Activated T-cell treated with anti-CD3 and anti-CD28 coated beads for 48 hours (primary cell): ENCODE measurements at regions not wholly inside any gene's neighbourhood (a gene's known extent, or its start where the extent isn't known, plus 50 kb on each side); places are given as distances from the start of the nearest gene placed in this dataset.
"Not testable (repeated sequence)": the region's sequence is repeated elsewhere in the genome, so short reads cannot be mapped to it uniquely, and the experiment has no call there.

ENCODE experiments used
- DNase-seq: peaks from one replicate; pipeline ENCODE4 v3.0.0-alpha.2; 2020; ENCODE audit warnings: low read depth

DNA sequence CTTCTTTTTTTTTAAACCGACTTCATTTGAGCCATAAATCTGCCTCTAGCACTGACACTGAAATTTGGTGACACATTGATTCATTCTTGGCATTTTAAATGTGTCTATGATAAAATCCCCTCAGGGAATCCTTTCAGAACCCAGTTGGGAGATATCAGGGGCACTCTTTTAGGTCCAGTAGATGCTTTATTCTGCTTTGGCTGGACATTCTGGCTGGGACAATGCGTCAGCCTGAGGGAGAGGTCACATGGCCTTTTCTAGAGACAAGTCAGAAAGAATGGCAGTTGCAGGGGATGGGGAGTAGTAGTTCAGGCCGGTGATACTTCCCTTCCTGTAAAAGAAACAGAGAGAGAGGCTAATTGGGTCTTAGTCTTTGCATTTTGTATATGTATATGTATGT is 63.1 kb downstream of the TRIM43 start:
- not testable (repeated sequence) for DNase-seq

DNA sequence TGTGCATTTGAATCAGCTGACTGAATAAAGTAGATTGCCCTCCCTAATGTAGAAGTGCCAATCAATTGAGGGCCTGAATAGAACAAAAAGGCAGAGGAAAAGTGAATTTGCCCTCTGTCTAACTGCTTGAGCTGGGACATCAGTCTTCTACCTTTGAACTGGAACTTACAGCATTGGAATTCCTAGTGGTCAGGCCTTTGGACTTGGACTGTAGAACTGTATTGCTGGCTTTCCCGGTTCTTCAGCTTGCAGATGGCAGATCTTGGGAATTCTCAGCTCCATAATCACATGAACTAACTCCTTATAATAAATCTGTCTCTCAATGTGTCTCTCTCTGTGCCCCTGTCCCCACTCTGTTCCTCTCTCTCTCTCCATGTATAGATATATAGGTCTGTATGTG is 64.8 kb downstream of the TRIM43 start:
- not testable (repeated sequence) for DNase-seq

DNA sequence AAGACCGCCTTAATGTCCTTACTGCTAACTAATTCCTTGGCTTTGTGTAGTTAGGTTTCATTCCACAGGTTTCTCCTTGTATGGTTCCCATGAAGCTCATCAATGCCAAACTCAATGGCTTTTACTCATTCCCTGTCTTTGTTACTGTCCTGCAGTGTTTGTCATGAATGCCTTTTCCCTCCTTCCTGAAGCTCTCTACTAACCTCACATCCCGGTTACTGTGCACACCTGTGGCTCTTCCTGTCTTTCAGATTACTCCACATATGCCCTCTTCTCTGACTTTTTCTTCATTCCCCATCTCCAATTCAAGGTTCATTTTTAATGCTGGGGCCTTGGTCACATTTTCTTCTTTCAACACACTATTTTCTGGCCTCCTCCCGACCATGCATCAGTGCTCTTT is 66.1 kb downstream of the TRIM43 start:
- DNase-seq, result not testable (repeated sequence)

DNA sequence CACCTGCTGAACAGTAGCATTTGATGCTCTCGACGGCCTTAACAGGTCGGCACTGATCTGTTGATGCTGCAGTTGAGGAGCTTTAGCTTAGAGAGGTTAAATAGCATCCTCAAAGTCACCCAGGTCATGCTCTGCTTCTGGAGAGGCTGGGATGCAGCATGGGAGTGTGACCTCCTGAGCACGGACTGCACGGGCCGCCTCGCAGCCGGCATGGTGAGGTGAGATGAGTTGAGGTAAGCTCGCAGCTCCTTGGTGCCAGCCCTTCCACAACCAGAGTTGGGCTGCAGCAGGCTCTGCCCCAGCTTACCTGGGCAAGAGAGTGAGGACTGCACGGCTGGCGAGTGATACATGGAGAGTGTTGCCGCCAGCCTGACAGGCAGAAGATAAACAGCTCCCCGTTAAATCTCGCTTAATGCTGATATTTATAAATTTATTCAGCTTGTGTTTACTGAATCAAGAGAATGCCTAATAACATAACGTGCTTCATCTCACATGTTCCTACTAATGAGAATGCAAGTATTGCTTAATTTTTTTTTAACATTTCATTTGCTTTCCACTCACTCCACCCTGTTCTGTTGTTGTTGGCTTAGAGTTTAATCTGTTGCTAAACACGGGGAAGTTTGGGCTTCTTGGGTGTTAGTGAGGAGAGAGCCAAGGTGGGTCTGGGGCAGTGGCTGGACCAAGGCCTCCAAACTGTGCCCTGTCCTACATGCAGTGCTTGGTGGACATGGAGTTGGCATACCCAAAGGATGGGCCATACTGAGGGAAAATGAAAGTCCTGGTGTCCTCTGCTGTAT is 69.2 kb downstream of the TRIM43 start:
- DNase-seq, result not testable (repeated sequence)

DNA sequence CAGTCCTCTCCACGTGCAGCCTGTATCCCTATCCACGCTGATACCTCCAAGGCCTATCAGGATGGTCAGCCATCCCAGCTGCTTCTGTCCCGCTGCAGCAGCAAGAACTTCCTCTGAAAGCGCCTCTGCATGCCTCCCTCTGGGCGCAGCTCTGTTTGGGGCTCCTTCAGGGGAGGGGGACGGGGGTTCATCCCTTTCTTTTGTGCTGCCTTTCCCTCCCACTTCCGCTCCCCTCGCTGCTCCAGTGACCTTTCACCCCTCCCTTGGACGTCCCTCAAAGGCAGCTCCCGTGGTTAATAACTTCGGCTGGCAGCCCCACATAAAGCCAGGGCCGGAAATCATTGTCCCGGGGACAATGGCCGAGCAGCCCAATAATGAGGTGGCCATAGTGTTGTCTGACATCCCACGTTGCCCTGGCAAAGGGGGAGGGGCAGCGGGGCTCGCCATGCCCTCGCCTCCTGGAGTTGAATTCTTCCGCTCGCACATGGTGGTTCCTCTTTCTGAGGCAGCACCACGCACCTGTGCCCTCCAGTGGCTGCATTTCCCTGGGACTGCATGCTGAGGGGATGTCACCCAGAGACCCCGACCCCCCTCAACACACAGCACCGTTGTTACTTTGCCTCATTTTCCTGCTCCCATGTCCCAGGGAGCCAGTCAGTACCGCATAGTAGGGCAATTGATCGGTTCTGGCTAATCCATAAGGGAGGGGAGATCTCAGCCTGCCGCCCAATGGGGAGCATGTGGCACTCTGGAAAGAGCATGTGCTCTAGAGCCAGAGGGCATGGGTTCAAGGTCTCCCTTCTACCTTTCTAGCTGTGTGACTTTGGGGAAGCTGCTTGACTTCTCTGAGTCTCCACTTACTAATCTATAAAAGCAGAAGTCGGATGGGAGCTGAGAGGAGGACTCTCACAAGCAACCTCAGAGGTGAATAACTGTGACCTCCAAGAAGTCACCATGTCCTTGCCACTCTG is 72.0 kb downstream of the TRIM43 start:
- not testable (repeated sequence) for DNase-seq

DNA sequence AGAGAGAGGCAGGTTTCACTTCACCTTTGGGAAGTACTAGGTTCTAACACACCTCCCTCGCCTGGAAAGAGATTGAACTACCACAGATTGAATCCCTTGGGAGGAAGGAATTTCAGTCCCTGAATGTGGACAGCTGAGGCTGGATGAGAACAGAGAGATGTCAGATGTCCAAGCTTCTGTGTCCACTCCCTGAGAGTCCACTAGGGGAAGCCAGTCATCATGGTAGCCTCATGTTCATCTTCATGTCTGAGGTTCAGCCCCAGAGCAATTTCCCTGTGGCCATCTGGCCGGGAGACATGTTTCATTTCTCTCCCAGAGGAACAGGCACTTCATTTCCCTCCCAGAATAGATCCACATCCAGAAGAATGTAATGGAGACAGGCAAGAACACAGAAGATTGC is 74.8 kb downstream of the TRIM43 start:
- not testable (repeated sequence) for DNase-seq

DNA sequence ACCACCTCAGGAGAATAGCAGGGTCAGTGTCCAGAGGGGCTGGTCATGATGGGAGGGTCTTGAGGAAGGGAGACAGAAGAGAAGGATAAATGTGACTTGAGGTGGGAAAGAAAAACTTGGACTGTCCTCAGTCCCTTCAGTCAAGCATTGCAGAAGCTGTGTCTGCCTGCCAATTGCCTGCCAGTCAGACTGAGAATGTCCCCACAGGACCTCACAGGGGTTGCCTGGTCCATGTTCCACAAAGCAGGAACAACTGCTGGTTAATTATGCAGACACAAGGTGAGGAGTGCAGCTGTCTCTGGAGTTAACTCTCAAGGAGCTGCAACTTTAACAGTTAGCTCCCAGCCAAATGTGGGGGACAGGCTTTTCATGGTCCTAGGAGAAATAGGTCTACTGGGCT is 75.7 kb downstream of the TRIM43 start:
- DNase-seq, result no peak

DNA sequence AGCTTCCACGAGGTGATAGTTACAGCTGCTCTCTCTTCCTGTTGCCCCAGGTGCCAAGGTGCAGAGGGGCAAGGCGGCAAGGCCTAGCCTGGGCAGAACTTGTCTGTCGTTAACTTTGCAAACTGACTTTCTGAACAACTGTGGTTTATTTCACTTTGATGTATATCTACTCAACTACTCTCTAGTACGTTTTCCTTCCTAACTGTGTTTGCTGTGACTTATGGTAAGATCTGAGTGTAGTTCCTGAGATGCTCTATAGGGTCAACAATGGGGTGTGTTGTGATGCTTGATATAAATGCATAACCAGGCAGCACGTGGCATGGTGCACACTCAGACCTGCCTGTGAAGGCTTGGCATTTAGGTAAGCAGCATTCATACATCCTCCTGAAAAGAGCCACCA is 77.1 kb downstream of the TRIM43 start:
- DNase-seq, result not testable (repeated sequence)

DNA sequence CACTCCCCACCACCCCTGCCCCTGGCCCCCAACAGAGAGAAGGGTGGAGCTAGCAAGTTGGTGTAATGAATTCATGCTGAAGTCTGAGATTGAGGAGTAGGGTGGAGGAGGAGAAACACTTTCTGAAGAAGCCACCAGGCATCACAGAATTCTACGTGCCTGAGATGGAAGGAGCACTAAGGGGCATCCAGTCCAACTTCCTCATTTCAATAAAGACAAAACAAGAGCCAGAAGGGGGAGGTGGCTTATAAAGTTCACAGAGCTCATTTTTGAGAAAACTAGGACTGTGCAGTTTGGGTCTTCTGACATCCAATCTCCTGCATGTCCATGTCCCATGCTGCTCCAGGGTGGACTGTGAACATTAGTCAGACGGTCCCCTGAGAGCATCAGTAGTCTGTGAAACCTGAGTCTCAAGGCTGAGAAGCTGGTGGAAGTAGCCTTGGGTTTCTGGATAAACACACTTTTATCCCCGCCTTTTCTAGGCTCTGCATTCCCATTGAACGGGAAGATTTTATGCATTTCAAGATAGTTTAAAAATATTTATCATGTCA is 77.7 kb downstream of the TRIM43 start:
- DNase-seq, result no peak

DNA sequence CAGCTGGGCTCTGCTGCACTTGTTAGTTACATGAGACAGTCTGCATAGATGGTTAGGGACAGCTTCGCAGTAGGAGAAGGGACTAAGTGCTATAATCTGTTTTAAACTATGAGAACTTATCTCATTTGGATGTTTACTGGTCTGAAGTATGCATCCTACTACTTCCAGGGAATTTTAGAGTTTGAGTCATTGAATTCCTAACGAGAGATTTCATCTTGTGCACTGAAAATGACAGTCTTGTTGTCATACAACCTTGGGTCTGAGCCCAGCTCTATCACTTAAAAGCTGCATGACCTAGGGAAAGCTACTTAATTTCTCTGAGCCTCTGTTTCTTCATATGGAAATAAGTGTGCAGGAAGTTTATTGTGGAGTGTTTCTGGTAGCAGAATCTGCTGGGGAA is 78.4 kb downstream of the TRIM43 start:
- DNase-seq, result no peak

DNA sequence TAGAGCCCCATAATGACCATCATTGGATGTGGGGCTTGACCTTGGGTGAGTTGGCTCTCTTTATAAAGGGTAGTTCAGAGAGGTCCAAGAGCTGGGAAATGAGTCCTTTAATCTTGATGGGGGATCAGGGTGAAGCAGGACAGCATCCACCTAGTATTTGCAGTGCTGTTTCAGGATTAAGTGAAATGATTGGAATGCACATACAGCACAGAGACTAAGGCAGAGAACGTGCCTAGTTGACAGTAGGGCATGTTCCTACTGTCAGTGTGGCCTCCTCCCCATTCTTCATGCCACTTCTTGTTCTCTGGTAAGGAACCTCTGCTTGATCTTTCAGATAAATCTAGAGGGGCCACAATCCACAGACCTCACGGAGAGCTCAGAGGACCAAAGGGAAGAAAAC is 78.9 kb downstream of the TRIM43 start:
- no peak for DNase-seq

DNA sequence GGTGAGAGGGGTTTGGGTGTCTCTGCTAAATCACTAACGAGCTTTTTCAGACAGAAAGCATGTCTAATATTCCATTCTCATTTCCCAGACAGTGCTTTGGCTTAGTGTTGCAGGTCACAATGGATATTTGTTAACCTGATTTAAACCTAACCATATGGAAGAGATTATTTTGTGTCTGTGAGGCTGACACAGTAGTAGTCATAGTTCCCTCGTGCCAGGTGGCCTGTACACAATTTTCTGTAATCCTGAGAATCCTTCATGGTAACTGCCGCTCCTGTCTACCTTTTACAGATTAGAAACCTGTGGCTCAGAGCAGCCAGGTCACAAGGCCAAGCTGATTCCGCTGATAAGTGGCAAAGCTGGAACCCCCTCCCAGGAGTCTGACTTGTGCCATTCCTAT is 79.4 kb downstream of the TRIM43 start:
- not testable (repeated sequence) for DNase-seq

DNA sequence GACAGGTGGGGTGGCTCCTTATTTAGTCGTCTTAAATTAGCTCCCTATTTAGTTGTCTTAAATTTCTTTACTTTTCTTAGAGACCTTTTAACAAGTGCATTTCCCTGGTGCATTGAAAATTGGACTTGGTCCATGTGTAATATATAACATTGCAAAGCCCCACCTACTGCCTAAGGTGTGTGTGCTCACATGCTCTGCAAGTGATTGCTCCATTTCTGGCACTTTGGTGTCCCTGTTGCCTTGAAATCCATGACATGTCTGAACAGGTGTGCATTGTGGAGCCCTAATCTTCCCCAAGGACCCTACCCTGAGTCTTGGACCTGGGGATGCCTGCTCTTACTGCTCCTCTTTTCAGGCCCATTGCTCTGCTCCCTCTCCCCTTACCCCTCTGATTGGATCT is 80.2 kb downstream of the TRIM43 start:
- DNase-seq, result not testable (repeated sequence)

DNA sequence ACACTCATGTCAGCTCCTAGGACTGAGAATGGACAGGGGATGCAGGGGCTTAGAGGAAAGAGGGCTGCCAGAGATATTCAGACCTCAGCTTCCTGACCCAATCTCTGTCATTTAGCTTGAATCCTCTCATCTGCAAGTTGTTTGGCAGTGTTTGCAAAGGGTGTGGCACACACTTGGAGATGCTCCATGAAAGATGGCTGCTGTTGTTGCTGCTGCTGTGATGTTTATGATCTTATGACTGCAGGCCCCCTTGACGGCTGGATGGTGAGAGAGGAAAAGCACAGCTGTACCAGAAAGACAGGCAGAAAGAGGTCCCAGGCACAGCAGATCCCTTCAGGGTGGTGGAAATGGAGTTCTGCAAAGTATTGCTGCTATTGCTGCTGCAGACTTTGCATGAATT is 80.7 kb downstream of the TRIM43 start:
- DNase-seq, result not testable (repeated sequence)

DNA sequence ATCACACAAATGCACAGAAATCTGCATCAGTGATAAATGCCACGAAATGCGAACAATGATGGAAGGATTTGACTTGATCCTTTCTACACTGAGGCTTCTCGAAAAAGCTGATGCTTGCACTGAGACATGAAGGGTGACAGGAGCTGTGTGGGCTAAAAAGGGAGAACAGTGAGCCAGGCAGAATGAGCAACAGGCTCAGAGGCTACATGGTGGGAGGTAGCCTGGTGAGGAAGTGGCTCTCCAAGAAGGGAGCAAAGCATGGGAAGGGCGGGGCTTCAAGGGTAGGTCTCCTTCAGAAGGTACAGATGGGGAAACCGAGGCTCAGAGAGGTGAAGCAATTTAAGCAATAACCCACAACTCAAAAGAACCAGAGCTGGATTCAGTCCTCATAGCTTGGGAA is 82.4 kb downstream of the TRIM43 start:
- no peak for DNase-seq

DNA sequence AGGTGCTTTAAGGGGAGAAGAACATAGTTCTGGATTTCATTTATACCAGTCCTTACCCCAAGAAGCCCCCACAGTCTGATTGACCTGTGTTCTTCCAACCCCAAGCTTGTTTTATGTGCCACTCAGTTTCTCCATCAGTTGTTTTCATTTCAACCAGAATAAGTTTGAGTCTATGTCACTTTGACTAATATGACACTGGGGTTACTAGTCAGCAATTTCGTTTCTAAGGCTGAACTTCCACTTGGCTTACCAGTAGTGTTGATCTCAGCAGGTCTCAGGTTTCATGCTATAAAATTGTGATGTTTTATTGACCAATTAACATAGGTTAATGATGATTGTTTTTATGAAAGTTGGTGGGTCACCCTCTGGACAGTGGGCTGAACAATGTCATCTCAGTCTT is 84.8 kb downstream of the TRIM43 start:
- not testable (repeated sequence) for DNase-seq

DNA sequence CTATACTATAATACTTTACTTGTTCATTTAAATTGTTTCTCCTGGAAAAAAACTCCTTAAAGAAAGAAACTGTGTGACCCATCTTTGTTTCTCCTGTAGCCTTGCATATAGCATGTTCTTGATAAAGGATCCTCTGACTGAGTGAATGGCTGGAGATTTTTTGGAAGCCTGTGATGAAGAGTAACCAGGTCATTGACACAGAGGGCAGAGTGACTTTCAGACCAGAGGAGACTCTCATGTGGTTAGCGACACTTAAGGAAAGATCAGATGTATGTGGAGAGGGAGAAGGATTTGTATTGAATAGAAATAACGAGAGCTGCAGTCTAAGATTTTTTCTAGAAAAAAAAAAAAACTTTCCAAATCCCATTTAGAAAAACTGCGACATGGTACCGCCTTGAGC is 85.5 kb downstream of the TRIM43 start:
- DNase-seq, result no peak

DNA sequence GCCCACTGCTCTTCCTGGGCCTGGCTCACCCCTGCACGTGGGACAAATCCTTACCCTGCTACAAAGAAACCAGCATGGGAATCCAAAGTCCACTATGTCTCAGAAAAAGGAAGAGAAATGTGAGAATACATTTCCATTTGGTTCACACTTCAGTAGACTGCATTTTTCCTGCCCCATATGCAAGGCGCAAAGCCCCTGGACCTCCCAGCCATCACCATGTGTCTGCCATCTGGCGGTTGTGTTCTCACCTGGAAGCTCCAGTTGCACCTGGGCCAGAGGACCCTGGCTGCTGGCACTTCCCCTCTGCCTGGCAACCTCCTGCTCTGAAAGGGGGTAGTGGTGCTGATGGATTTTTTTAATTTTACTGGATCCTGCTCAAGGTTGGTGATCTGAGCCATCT is 86.0 kb downstream of the TRIM43 start:
- DNase-seq, result not testable (repeated sequence)

DNA sequence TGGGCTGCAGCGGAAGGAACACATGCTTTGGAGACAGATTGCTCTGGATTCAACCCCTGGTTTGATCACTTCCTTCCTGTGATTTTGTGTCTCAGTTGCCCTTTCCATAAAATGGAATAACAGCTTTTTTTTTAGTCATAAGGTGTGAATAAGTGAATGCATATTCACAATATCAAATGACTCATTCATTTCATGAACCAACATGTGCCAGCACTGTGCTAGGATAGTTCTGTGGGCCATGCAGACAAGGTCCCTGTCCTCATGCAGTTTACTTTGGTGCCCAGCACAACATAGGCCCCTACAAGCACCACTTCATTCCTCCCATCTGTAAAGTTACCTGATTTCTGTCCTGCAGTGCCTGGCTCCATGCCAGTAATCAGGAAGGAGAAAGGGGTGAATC is 89.4 kb downstream of the TRIM43 start:
- not testable (repeated sequence) for DNase-seq

DNA sequence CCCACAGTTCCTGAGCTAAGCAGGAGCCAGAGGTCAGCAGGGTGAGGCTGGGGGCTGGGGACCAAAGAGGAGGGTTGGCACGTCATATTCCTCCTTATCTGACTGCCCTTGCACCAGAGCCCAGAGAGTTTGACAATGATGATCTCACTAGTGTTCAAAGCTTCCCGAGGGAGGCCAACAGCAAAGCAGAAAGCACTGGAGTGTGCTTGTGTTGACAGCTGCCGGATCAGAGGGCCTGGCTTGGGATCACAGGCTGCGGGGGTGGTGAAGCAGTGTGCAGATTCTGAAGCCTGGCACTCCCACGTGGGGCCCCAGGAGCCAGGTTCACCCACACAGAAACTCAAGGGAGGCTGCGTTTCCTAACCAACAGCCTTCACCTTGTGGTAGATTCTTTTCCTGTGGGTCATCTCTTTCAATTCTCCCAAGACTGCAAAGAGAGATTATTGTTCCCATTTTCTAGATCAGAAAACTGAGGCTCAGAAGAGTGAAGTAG is 89.8 kb downstream of the TRIM43 start:
- not testable (repeated sequence) for DNase-seq

DNA sequence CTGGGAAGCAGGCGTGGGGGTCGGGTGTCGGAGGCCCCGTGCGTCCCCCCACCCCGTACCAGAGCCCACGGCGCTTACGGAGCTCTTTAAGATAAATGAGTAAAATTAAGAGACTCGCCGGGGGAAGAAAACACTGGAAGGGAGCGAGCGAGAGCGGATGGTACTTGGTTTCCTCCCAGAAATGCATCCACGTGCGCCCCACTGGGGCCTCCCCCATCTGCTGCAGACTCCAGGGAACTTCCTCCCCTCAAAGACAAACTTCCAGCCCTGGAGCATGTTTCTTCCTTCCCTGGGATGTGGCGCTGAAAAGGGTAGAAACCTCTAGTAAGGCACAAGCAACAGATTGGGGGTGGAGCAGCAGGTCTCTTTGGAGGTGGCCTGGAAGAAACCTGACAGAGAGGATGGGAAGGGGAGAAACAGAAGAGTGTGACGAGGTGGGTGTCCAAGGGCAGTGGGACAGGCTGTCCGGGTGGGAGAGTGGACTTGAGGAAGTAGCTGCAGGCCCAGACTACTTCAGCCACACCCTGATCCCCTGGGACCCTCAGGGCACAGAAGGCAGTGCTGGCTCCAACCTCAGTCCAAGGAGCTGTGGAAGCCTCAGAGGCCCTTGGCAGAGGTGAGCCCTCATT is 91.2 kb downstream of the TRIM43 start:
- DNase-seq, result not testable (repeated sequence)

DNA sequence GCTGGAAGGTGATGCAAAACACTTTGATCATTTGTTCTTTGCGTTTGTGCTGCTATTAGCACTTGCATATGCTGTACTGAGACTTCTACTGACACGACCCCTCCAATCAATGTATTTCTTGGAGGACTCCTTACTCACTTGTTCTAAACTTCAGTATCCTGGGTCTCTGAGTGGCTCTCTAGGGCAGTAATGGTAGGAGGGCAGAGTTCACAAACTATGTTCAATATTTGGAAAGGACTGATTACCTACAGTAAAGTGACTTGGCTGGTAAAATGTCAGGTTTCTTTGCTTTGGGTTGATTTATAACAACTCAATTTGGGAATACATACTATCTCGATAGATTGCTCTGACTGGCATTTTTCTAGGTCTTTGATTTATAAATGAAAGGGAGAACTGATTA is 93.7 kb downstream of the TRIM43 start:
- DNase-seq, result no peak
